ENCODE measurements at regions not wholly inside any gene's neighbourhood (a gene's known extent, or its start where the extent isn't known, plus 50 kb on each side); places are given as distances from the start of the nearest gene placed in this dataset.

DNA sequence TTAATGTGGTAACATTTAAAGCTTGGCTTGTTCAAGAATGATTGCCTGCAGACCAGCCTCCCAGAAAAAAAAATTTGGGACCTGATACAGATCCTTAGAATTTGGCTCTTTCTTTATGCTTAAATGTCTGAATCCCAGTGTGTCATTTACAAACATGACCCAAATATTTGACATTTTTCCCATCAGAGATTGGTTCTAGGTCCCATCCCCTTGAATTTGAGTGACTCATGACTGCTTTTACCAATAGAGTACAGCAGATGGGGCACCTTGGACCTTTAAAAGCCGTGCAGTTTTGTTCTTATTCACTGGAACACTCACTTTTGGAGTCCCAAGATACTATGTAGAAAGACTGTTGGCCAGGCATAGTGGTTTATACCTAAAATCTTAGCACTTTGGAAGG, 231.6 kb downstream of the ZIC1 start:
- no peak for TF ChIP-seq CTCF (conservative IDR thresholded peaks at IDR 0.05; ENCODE audit: low read depth)
- DNase-seq (ENCODE audit: low spot score), result no peak
- POLR2A ChIA-PET (ENCODE audit: low non-redundant PET), result no interaction called here
- CTCF ChIA-PET, result no interaction called here
- H3K27ac ChIP-seq, result no peak overlapping the region

- ChIA-PET POLR2A (ENCODE audit: low non-redundant PET) (no interaction called here), CTCF (interaction anchor here (0.7 kb wide), 1 partner anchor 85 kb away, joined by 3 read pairs; no protein-coding TSS in a partner anchor)
- H3K27ac ChIP-seq, result no peak overlapping the region
- no peak for DNase-seq (ENCODE audit: low spot score)
- TF ChIP-seq CTCF (conservative IDR thresholded peaks at IDR 0.05; ENCODE audit: low read depth), result no peak
Measured at GRCh38 chr3:147645761-147646160, 236.6 kb downstream of the ZIC1 start.

DNA sequence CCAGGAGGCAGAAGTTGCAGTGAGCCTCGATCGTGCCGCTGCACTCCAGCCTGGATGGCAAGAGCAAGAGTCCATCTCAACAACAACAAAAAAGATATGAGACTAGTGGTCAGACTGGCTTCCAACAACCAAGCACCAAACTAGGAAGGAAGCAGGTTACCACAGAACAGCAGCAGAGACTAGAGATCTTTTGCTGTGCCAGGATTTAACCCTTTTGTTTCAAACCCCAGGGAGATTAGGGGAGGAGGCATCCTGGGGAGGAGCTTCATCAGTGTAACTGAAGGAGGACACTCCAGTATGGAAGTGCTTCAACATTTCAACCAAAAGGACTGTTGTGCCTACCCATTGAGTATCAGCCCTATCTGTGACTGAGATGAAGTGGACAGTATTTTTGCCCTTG, 240.3 kb downstream of the ZIC1 start:
- CTCF ChIA-PET, result interaction anchor here (0.7 kb wide), 1 partner anchor 41 kb away, joined by 3 read pairs; no protein-coding TSS in a partner anchor

GRCh38 chr3:147651107-147651778, 242.1 kb downstream of the ZIC1 start:
- no peak overlapping the region for H3K27ac ChIP-seq
- no peak for TF ChIP-seq CTCF (conservative IDR thresholded peaks at IDR 0.05; ENCODE audit: low read depth)
- CTCF ChIA-PET, result no interaction called here
- DNase-seq (ENCODE audit: low spot score), result no peak
- POLR2A ChIA-PET (ENCODE audit: low non-redundant PET), result no interaction called here

More for the DNA sequence above, 240.3 kb downstream of the ZIC1 start:
- no peak for DNase-seq (ENCODE audit: low spot score)
- no peak for TF ChIP-seq CTCF (conservative IDR thresholded peaks at IDR 0.05; ENCODE audit: low read depth)
- no peak overlapping the region for H3K27ac ChIP-seq
- POLR2A ChIA-PET (ENCODE audit: low non-redundant PET), result no interaction called here

DNA sequence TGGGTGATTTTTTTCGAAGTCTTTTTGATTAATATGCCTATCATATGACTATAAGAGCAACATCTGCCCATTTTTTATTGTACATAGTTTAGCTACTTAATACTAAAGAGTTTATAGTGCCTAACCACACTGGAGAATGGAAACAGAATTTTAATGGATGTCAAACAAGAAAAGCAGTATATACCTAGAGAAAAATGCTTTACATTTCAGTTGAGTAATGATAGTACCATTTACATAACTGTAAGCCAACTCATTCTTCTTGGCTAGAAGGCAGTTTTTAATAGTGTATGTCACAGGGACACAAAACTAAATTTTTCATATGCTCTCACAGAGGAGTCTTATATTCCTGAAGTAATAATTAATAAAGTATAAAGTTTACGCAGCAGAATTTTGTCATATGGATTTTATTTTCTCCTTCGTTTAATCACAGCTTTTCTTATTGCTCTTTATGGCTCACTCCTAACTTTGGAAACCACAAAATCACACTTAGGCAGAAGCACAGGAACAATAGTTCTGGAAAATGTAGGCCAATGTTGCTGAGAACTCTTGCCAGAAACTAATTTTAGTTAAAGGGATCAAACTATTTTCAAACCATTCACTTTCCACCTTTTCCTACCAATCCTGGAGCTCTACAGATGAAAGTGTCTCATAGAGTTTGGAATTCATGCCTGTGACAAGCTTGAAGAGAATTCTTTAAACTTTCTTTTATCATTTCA, 243.6 kb downstream of the ZIC1 start:
- no peak overlapping the region for H3K27ac ChIP-seq
- no peak for TF ChIP-seq CTCF (conservative IDR thresholded peaks at IDR 0.05; ENCODE audit: low read depth)
- ChIA-PET POLR2A (ENCODE audit: low non-redundant PET) (no interaction called here), CTCF (no interaction called here)
- DNase-seq (ENCODE audit: low spot score), result no peak

DNA sequence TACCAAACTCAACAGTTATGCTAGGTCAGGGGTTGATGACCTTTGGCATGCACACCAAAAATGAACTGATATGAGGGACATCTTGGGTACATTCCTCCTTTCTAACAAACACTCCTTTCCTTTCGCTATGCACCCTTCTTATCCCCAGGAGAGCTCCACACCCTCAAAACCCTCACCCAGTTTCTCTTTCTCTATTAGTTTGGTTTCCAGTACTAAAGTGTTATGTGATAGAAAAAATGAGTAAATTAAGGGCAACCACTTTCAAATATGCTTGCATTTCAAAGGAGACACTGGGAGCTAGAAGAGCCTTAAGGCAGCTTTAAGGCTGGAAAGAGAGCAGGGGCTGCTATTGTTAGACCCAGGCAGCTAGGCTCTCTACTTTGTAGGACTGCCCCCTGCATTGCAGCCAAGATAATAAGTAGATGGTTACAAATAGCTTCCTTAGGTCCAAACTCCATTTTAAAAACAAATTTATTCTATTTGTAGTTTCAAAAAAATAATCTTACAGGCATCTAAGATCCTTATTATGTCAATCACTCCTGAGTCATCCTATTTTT, 244.3 kb downstream of the ZIC1 start:
- DNase-seq (ENCODE audit: low spot score), result no peak
- ChIA-PET CTCF (no interaction called here), POLR2A (ENCODE audit: low non-redundant PET) (no interaction called here)
- no peak for TF ChIP-seq CTCF (conservative IDR thresholded peaks at IDR 0.05; ENCODE audit: low read depth)
- H3K27ac ChIP-seq, result no peak overlapping the region

All from RWPE1 (cell line).